Endothelial cell of umbilical vein (primary cell): ENCODE measurements at regions not wholly inside any gene's neighbourhood (a gene's known extent, or its start where the extent isn't known, plus 50 kb on each side); places are given as distances from the start of the nearest gene placed in this dataset.

Experiments used
- CTCF ChIP-seq, 2 donors: IDR thresholded peaks; 1 replicate in 1 of 2; 2 replicates in 1 of 2; pipeline ENCODE4 v1.5.1; 2011; ENCODE audit warnings: low read length in 2 of 2, mild to moderate bottlenecking in 2 of 2, moderate library complexity in 2 of 2, control low read depth in 1 of 2, inconsistent platforms in 1 of 2, low read depth in 1 of 2; ENCODE audit not compliant: insufficient read depth in 1 of 2; ENCODE audit errors: extremely low read depth in 1 of 2
- MAX ChIP-seq: IDR thresholded peaks from 2 replicates; pipeline ENCODE4 v1.6.1; 2011; ENCODE audit not compliant: insufficient read depth, insufficient read length

GRCh38 chr18:14964002-14964401, 216.0 kb downstream of the ANKRD30B start:
- TF ChIP-seq MAX (no peak), CTCF (IDR thresholded peaks at IDR 0.05; ENCODE audit: extremely low read depth in 1 of 2, insufficient read depth in 1 of 2, low read depth in 1 of 2, low read length in 2 of 2) (no peak)
